NCI-H146 (cell line): ENCODE measurements at regions not wholly inside any gene's neighbourhood (a gene's known extent, or its start where the extent isn't known, plus 50 kb on each side); places are given as distances from the start of the nearest gene placed in this dataset.

Experiments used
- DNase-seq: peaks from one replicate; lab custom pipeline; 2025; lab: John Stamatoyannopoulos, UW

GRCh38 chr10:88060762-88061161, 197.3 kb downstream of the PTEN start:
- no peak for DNase-seq

- no peak for DNase-seq
These were observed 199.0 kb downstream of the PTEN start for GRCh38 chr10:88062385-88062784.

GRCh38 chr10:88062798-88063472, 199.5 kb downstream of the PTEN start:
- DNase-seq = no peak

- no peak for DNase-seq
These were observed 200.6 kb downstream of the PTEN start for GRCh38 chr10:88063861-88064557.

- DNase-seq = no peak
These were observed 201.4 kb downstream of the PTEN start for GRCh38 chr10:88064608-88065382.

GRCh38 chr10:88065383-88066049, 202.1 kb downstream of the PTEN start:
- no peak for DNase-seq

- no peak for DNase-seq
These were observed 202.9 kb downstream of the PTEN start for GRCh38 chr10:88066319-88066718.

GRCh38 chr10:88066876-88067275, 203.5 kb downstream of the PTEN start:
- no peak for DNase-seq

GRCh38 chr10:88067737-88068136, 204.3 kb downstream of the PTEN start:
- no peak for DNase-seq

- no peak for DNase-seq
These were observed 205.9 kb downstream of the PTEN start for GRCh38 chr10:88069338-88069737.

- no peak for DNase-seq
These were observed 206.9 kb downstream of the PTEN start for GRCh38 chr10:88070080-88070880.

GRCh38 chr10:88071879-88072278, 208.5 kb downstream of the PTEN start:
- no peak for DNase-seq

- no peak for DNase-seq
These were observed 210.3 kb downstream of the PTEN start for GRCh38 chr10:88073682-88074081.

- DNase-seq = no peak
These were observed 211.5 kb downstream of the PTEN start for GRCh38 chr10:88074971-88075370.

GRCh38 chr10:88076027-88076880, 212.8 kb downstream of the PTEN start:
- no peak for DNase-seq

GRCh38 chr10:88077977-88078376, 214.6 kb downstream of the PTEN start:
- no peak for DNase-seq

- DNase-seq = no peak
These were observed 216.8 kb downstream of the PTEN start for GRCh38 chr10:88080213-88080612.

- no peak for DNase-seq
These were observed 218.1 kb downstream of the PTEN start for GRCh38 chr10:88081457-88082054.

GRCh38 chr10:88082391-88082790, 219.0 kb downstream of the PTEN start:
- DNase-seq = no peak
